GM10266 (cell line): ENCODE measurements at regions not wholly inside any gene's neighbourhood (a gene's known extent, or its start where the extent isn't known, plus 50 kb on each side); places are given as distances from the start of the nearest gene placed in this dataset.

Experiments
- DNase-seq: peaks from one replicate; pipeline ENCODE4 v3.0.0; 2012; ENCODE audit errors: extremely low spot score
- TF ChIP-seq, protein P1 (sequence below): IDR thresholded peaks from 2 replicates; pipeline ENCODE4 v1.5.1; 2012; ENCODE audit warnings: mild to moderate bottlenecking, low read depth; ENCODE audit not compliant: control insufficient read depth, insufficient read depth; ENCODE audit errors: missing control alignments

DNA sequence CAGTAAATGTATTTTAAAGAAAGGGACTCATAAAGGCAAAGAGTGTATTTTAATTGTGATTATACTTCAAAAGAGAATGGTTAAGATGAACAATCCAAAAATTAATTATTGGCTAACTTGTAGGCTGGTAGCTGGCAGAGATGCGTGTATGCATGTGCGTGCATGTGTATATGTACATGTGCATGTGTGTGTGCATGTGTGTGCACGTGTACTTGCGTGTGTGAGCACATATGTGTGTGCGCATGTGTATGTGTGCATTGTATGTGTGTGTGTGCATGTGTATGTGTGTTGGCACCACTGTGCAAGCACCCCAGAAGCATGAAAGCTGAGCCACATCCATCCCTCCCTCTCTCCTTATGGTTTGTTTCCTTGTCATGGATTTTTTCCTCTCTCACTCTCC lies 83.0 kb upstream of the SLC1A3 start:
- TF ChIP-seq, protein P1, sequence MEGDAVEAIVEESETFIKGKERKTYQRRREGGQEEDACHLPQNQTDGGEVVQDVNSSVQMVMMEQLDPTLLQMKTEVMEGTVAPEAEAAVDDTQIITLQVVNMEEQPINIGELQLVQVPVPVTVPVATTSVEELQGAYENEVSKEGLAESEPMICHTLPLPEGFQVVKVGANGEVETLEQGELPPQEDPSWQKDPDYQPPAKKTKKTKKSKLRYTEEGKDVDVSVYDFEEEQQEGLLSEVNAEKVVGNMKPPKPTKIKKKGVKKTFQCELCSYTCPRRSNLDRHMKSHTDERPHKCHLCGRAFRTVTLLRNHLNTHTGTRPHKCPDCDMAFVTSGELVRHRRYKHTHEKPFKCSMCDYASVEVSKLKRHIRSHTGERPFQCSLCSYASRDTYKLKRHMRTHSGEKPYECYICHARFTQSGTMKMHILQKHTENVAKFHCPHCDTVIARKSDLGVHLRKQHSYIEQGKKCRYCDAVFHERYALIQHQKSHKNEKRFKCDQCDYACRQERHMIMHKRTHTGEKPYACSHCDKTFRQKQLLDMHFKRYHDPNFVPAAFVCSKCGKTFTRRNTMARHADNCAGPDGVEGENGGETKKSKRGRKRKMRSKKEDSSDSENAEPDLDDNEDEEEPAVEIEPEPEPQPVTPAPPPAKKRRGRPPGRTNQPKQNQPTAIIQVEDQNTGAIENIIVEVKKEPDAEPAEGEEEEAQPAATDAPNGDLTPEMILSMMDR = no peak
- no peak for DNase-seq

DNA sequence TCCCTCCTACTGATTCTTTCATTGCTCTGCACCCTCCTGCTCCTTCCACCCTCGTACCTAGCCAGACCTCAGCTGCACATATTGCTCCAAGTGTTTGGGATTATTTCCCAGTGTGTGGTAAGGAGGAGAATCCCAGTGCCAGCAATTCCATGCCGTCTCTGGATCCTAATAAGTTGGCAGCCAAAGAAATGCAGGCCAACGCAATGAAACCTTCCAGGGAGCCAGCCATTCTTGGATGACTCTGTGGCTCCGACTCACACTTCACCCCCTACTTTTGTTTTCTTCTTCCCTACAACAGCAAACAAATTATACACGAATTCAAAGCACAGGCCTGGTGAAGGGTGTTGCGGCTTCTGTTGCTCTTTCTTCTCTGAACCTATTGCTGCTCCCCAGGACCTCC lies 82.5 kb upstream of the SLC1A3 start:
- no peak for DNase-seq
- TF ChIP-seq, protein P1 = no peak

DNA sequence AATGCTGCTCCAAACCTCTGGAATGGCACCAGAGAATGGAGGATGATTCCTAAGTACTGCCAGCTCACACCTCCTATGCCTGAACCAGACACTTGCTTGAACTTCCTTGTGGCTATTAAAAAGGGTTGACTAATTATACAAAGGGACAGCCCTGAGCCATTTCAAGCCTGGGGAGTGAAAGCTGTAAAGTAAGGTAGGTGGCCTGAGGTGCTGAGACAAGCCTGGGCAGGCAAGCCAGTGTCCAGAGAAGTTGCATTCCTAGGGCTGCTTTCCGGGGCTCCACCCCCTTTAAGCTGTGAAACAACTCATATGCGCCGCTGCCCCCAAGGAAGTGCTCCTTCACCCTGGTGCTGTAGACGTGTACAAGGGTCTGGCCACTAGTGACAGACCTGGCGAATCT lies 79.9 kb upstream of the SLC1A3 start:
- TF ChIP-seq, protein P1 = no peak
- no peak for DNase-seq

DNA sequence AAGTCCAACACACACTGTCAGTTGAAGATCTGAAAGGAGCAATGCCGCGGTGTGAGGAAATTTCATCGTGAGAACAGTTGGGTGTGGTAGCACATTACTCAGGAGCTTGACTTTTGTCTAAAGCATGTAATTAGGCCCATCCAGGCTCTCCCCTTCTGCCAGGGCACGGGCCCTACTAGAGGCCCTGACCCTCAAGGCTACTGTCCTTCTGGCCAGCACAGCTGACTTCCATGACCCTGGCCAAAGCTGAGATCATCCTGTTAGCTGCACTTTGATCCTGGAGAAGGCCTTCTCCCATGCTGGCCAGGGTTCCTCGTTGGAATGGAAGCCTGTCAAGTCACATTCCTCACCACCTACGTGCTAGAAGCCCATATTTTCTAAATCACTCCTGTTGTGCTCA lies 77.8 kb upstream of the SLC1A3 start:
- TF ChIP-seq, protein P1 = no peak

DNA sequence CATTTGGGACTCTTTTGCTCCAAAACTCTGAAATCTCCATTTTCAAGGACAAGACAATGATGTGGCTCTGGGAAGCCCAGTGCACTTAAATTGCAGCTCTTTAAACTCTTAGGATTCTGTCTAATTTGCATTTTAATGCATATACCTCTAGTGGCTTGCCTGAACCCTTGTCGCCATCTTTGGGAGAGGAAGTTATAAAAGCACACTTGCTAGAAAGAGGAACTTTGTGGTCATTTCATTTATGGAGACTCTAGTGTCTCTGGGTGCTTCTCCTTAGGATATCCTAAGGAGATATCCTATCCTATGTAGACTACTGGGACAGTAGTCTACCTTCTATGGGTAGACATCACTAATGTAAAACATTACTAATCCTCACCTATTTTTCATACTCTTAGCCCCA lies 77.3 kb upstream of the SLC1A3 start:
- no peak for DNase-seq
- TF ChIP-seq, protein P1 = no peak

More for the DNA sequence above, 77.8 kb upstream of the SLC1A3 start:
- DNase-seq = no peak

DNA sequence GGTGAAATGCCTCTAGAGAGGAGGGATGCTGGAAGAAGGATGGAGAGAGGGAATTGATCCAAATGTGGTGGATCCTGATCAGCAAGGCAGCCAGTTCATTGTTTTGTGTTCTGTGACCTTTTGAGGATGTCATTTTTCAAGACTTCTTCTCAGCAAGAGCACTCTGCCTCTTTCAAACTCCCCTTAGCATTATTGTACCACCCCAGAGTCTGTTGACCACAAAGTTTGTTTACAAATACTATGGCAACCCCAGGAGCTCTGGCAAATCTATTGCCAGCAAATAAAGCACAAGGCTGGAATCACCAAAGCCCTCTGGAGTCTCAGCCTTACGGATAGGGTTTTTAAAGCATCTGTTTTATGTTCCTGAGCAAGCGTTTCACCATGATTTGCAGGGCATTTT lies 76.2 kb upstream of the SLC1A3 start:
- TF ChIP-seq, protein P1 = no peak
- DNase-seq = no peak

DNA sequence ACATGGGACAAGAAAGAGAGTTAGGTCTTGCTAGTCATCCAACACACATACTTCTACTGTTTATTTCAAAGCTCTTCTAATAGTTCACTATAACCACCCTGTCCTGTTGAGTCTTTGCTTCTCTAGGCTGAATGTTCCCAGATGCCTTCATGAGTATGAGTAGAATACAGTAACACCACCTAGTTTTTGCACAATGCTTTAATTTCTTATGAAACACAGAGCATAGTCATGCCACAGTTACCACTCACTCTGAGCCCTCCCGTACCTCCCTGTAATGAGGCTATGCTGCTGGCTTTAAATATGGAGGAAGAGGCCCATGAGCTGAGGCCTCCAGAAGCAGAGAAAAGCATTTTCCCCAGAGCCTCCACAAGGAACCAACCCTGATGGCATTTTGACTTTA lies 75.0 kb upstream of the SLC1A3 start:
- no peak for DNase-seq
- TF ChIP-seq, protein P1 = no peak
